HG02870 (cell line): ENCODE measurements at regions not wholly inside any gene's neighbourhood (a gene's known extent, or its start where the extent isn't known, plus 50 kb on each side); places are given as distances from the start of the nearest gene placed in this dataset.

ENCODE experiments used
- ATAC-seq: cut with Tn5 transposase; IDR thresholded peaks from one replicate; pipeline ENCODE4 v1.9.1; 2021; ENCODE audit warnings: mild to moderate bottlenecking, moderate library complexity; ENCODE audit not compliant: unreplicated experiment

DNA sequence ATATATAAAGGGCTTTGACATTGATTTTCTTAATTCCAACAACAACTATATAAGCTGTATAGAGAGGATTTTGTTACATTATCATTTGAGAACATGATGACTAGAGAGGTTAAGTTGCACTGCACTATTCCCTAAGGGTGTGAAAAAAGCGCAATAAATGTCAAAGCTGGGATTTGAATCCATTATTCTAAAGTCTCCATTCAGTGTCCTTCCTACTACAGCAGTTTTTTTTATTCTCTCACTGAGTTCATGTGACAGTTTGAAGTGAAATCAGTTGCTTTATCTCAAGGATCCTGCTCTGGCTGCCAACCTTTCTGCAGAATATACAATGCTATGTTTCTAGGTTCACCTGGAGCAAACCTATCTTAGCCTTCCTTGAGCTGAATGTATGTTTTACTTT lies 177.5 kb downstream of the ANKRD50 start:
- no peak for ATAC-seq

DNA sequence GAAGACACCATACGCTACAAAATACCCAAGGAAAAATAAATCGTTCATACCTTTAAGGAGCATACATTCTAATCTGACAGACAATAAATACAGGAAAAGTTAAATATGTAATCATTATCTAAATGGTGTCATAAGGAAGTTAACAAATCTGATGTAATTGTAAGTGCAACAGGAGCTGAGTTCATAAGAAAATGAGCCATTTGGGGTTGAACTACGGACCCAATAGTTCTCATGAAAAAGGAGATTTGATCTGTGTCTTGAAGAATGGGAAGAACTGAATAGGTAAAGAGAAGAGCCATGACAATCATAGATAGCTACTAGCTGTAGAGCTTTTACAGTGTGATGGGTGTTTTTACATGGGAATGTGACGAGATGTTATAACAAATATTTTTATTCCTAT lies 175.6 kb downstream of the ANKRD50 start:
- no peak for ATAC-seq

DNA sequence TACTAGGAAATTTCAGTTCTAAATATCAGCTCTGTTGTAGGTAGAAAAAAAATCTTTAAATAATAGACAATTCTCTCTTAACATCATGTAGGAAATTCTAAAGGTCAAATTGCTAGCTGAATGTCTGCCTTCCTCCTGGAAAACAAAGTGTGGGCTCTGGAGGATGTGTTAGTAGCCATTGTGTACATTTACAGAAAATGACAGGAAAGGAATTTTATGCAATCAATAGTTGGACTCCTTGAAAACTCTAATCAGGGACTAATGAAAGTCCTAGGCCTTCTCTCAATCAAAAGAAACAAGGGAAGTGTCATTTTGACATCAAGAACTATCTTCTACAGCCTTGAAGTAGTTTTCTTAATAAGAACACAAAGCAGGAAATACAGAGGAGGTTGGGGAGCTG lies 174.6 kb downstream of the ANKRD50 start:
- no peak for ATAC-seq

DNA sequence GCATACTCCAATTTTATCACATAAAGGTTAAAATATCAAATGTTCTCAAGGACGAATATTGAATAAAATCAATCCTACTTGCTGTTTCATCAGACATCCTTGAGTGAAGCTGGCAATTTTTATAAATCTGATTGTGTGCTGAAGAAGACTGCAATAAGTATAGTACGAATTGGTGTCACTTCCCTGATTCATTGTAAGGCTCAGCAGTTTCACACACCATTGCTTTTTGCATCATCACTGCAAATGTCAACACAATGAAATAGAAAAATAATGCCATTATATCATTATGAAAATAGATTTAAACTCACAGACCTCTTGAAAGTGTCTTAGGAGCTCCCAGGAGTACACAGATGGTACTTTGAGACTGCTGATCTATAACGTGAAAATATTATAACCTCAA lies 172.5 kb downstream of the ANKRD50 start:
- ATAC-seq = no peak

DNA sequence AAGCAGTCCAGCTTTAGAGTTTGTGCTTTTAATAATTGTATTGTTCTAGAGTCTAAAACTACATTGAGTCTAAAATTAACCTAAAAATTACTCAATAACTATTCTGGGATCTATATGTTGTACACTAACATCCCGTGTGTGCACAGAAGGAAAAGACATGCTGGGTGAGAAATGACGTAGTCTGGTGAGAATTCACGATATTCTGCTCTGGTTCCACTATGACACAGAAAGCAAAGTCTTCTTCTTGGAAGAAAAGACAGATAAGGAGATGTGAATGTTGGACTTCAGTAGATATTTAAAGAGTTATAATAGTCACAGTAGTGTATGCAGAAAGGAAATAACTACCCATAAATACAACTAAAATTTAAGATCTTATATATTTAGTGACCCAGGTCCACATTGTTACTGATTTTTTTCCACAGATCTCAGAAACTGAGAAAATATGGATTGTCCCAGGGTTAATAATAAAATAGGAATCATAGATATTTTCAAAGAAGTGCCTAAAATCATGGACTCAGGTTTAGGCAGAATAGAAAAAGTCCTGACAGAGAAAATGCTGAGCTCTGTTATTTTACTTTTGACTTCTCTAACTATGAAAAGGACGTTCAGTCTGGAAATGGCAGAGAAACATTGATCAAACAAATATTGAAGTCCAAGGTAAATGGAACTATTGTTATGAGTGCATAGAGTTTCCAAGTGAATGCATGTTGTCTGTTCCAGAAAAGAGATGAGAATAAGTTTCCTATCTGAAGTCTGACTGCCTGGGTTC lies 170.7 kb downstream of the ANKRD50 start:
- ATAC-seq = no peak

DNA sequence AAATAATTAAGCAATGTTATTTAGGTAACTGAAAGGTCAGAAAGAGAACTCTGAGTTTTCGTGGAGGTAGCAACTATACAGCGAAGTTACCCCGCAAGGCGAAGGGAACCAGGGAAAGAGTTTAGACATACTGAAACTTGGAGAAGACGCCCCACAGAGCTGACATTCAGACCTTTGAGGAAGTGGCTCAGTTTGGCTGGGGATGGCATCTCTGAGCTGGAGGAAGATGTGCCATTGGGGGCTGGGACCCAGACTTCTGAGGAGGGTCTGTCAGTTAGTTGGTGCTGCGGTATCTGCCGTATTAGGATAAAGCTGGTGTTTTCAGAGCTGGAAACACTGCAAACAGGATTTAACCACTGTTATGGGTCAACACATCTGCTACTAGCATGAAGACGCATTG lies 156.6 kb downstream of the ANKRD50 start:
- no peak for ATAC-seq

DNA sequence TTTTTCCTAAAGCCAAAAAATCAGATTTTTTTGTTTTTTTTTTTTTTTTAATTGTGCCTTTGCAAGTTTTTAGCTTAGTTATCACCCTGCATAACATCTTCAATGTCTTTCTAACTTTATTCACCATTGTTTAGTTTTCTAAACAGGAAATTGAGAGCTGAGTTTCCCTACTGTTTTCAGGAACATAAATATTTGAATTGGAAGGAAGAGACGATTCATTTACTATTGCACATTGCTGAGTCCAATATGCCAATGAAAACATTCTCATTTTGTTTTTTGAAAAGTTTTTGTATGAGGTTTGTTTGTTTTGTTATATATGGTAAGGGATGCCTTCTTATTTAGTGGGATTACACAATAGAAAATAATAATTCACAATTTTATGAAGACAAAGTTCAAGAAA lies 148.4 kb downstream of the ANKRD50 start:
- no peak for ATAC-seq

DNA sequence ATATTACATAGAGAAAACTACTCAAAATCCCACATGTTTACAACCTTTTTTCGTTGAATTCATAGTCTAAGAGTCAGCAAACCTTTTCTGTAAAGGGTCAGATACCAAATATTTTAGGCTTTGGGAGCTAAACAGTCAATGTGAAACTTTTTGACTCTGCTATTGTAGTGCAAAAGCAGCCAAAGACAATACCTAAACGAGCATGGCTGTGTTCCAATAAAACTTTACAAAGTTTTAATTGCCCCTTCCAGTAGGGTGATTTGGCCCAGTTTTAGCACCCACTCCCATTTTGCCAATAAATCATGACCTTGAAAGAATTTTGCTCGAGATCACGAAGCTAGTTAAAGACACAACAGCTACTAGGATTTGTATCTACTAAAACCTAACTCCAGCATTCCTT lies 147.2 kb downstream of the ANKRD50 start:
- no peak for ATAC-seq

DNA sequence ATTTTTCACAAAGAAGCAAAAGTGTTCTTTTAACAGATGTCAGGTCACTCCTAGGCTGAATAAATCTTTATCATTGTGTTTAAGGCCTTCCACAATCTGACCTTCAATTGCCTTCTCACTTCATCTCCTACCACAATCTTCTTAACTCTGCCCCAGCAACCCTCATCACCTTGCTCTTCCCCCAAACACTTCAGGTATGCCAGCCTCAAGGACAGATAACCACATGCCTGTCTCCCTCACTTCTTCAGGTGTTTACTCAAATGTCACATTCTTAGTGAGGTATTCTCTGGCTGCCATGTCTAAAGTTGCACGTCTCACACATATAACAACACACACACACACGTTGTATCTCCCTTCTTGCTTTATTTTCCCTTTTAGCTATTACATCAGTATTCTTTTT lies 146.5 kb downstream of the ANKRD50 start:
- no peak for ATAC-seq

DNA sequence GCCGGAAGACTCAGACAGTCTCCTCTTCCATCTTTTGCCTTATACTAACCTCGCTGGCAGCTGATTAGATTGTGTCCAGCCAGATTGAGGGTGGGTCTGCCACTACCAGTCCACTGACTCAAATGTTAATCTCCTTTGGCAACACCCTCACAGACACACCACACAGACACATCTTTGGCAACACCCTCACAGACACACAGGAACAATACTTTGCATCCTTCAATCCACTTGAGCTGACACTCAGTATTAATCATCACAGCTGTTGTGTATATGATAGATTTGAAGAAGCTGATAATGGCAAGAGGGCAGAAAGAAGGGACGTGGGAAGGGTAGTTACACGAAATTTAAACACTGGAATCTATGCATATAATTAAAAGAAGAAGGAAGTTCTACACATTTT lies 139.5 kb downstream of the ANKRD50 start:
- no peak for ATAC-seq

DNA sequence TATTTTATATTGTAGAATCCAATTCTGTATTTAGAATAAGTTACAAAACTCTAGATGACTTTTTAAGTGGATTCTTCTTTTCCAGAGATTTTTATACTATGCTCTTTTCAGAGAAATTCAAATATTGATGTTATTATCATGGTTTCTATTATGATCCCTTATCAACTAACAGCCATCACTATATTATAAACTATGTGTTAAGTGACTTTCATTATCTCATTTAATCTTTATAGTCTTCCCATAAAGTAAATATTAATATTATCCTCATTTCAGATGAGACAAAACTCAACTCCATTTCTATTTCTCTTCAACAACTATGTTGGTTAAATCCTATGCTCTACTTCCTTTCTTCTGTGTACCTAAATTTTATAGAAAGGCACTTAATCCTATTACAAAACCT lies 132.6 kb downstream of the ANKRD50 start:
- no peak for ATAC-seq

DNA sequence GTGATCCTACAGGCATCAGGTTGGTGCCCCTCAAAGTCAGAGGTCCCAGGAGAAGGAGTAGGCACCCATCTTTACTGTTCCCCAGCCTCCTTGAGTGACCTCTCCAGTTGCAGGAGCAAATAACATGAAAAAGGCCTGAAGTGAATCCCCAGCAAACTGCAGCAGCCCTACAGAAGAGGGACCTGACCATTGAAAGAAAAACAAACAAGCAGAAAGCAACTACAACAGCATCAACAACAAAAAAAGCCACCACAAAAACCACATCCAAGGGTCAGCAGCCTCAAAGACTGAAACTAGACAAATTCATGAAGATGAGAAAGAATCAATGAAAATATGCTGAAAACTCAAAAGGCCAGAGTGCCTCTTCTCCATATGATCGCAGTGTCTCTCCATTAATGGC lies 128.7 kb downstream of the ANKRD50 start:
- no peak for ATAC-seq

DNA sequence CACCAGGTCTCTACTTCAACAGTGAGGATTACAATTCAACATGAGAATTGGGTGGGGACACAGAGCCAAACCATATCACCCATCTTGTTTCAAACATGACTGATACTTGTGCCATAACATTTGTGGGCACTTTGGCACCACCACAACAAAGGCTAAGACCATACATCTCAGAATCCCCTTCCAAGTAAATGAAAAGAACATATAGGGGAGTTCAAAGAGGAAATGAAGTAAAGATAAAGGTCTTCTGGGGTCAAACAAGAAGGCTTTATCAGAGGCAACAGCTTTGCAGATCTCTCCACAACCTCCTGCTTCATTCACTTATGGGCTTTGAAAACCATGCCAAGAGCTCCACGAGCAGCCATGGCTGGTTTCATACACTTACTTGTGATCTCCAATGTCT lies 122.7 kb downstream of the ANKRD50 start:
- no peak for ATAC-seq

DNA sequence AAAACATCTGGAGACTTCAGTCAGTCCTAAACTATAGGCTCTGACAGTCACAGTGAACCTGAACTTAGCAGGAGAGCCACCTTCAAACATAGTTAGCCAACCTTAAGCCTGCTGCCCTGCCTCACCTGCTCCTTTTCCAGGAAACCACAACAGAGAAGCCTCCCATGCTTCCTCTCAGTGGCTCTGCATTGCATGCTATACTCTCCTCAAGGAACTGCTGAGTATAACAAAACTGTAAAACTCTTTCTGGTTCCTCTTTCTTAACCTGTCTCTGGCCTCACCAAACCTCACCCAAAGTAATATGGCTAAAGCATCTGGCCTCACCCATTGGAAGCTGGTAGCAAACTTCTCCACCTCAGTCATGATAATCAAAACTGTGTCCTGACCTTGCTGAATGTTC lies 122.1 kb downstream of the ANKRD50 start:
- ATAC-seq = no peak

DNA sequence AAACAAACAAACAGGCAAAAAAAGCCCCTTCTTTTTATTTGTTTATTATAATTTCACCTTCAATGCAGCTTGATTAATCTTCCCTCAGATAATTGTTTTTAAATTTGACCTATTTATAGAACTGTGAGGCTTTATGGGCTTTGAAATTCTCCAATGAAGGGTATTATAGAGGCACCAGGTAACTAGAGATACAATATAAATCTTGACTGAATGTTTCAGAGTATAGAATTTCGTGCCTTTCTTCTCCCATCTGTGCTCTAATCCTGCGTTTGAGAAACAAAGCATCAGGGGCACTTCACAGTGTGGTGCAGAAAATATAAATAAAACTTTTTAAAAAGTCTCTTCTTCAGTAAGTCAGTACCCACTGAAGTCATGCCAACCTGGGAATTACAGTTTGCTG lies 120.9 kb downstream of the ANKRD50 start:
- ATAC-seq = no peak

DNA sequence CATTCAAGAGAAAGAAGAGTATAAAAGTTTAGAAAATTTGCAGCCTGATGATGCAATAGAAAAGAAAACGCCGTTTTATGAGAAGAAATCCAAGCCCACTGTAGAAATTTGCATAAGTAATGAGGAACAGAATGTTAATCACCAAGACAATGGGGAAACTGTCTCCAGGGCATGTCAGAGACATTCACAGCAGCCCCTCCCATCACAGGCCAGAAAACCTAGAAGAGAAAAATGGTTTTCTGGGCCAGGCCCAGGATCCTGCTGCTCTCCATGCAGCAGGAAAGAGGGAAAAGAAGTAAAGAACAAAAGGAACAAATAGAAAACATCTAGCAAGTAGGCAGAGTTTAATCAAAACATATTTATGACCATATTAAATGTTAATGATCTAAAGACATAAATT lies 119.0 kb downstream of the ANKRD50 start:
- ATAC-seq = no peak

DNA sequence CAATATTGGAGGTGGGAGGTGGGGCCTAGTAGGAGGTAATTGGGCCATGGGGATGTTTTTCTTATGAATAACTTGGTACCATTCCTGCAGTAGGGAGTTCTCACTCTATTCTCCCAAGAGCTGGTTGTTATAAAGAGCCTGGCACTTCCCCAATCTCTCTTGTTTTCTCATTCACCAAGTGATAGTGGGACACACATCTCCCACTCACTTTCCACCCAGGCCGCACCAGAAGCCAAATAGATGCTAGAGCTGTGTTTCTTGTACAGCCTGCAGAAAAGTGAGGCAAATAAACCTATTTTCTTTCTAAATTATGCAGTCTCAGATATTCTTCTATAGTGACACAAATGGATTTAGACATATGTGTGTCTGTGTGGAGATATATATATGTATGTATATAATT lies 117.6 kb downstream of the ANKRD50 start:
- no peak for ATAC-seq

DNA sequence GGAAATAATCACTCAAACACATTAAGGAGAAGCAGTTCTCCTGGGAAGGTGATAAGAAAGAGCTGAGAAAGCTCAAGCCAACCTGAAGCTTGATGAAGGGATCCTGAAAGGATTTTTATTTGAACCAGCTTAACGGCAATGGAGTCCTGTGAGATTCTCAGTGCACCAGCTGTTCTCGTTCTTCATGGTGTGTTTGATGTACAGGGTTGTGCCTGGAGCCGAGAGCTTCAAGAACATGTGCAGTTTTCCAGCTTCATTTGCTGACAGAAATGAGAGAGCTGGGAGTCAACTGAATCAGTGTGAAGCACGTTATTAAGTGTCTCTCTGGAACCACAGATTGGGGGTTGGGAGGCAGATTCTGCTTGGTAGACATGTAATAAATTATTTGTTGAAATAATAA lies 115.7 kb downstream of the ANKRD50 start:
- no peak for ATAC-seq

DNA sequence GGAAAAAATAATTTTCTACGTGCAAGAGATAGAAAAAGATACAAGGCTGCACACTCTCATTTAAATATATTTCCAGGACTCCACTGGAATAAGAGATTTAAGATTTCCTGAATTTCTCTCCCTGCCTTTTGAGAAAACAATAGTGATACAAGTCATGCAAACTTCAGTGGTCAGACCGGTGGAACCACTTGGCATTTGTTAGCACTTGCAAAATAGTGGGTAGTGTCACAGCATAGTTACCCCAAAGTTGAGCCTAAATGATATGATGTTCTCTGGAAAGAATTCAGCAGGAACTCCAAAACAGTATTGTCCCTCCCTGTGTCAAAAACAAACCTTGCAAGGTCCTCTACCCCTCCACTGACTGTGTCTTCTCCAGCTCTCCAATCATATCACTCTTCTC lies 102.3 kb downstream of the ANKRD50 start:
- no peak for ATAC-seq
